ENCODE measurements at regions not wholly inside any gene's neighbourhood (a gene's known extent, or its start where the extent isn't known, plus 50 kb on each side); places are given as distances from the start of the nearest gene placed in this dataset.
"Not testable (repeated sequence)": the region's sequence is repeated elsewhere in the genome, so short reads cannot be mapped to it uniquely, and the experiment has no call there.

- no peak for DNase-seq (ENCODE audit: low read depth, low spot score)
These were observed 809.0 kb downstream of the FAT4 start for GRCh38 chr4:126123611-126124325.

- DNase-seq (ENCODE audit: low read depth, low spot score): no peak
These were observed 810.1 kb downstream of the FAT4 start for GRCh38 chr4:126124818-126125217.

GRCh38 chr4:126130215-126130614 lies 815.5 kb downstream of the FAT4 start:
- no peak for DNase-seq (ENCODE audit: low read depth, low spot score)

DNA sequence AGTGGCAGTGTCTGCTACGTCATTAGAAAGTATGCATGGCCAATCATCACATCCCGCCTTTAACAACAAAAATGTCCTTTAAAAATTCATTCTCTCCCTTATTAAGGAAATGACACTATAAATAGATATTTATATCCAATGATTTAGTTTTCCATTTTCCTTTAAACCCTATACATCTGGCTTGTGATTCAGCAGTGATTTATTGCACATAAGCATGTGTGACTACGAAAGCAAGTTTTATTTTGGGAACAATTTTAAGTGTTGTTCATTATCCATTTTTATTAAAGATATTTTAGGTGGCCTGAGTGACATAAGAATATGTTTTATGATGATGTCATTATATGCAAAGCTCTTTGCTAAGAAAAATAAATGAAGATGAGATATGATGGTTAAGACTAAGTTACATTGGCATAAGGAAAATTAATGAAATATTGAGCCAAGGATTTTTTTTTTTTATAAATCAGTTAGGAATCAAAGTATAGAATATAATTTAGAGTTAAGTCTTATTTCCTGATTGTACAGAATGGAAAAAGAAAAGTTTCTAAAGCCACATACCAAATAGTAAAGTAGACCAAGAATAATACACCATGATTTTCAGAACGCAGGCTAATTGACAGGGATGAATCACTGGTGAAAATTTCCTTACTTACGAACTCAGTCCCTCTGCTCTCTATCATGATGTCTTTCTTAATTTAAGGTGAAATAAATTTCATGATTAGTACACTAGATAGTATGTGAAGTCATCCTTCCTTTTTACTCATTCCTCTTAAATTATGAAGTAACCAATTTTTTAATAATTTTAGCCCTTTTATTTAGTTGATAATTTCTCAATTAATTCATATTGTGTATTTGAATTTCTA lies 822.4 kb downstream of the FAT4 start:
- DNase-seq (ENCODE audit: low read depth, low spot score): no peak

DNA sequence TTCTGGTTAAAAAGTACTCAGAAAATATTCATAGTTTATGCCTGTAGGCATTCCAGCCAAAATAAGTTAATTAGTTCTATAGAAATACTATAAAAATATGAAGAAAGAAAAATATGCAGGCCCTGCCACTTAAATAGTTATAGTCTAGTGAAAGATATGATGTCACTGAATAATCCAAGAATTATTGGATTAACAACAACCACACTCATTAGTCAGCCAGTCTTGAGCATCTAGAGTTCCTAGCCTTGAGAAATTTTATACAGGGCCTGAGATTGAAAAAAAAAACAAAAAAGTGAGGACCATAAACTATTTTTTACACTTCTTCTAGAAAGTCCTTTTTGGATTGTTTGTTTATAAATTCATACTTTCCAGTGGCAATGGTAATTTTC lies 823.0 kb downstream of the FAT4 start:
- DNase-seq (ENCODE audit: low read depth, low spot score): no peak

DNA sequence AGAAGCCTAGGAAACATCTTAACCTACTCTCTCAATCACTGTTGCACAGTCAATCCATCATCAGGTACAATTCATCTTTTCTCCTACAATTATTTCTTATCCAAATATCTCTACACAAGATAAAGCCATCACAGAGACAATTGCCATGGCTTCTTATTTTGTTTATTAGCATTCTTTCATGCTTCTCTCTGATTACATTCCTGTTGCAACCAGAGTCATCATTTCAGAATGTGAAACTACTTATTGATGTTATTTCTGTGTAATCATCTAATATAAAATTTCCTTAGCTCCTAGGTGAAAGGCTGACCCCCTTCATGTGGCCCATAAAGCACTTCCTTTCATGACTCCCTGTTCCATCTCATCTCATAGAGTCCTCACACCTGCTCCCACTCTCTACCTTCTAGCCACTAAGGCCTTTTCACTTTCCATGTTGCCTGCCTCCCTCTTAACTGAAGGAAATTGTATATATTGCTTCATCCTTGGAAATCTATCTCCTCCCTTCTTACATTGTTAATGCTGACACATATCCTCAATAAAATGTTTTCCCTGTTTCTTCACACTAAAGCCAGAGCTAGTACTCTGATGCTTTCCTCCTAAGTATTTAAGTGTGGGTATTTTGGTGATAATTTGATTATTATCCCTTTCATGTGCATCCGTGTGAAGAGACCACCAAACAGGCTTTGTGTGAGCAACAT lies 829.9 kb downstream of the FAT4 start:
- no peak for DNase-seq (ENCODE audit: low read depth, low spot score)

DNA sequence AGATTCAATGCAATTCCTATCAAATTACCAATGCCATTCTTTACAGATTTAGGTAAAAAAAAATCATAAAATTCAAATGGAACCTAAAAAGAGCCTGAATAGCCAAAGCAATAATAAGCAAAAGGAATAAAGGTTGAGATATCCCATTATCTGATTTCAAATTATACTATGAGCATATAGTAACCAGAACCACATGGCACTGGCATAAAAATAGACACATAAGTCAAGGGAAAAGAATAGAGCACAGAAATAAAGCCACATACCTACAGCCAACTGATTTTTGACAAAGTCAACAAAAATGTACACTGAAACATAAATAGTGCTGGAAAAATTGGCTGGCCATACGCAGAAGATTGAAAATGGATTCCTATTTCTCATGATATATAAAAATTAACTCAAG lies 853.7 kb downstream of the FAT4 start:
- DNase-seq (ENCODE audit: low read depth, low spot score): no peak

DNA sequence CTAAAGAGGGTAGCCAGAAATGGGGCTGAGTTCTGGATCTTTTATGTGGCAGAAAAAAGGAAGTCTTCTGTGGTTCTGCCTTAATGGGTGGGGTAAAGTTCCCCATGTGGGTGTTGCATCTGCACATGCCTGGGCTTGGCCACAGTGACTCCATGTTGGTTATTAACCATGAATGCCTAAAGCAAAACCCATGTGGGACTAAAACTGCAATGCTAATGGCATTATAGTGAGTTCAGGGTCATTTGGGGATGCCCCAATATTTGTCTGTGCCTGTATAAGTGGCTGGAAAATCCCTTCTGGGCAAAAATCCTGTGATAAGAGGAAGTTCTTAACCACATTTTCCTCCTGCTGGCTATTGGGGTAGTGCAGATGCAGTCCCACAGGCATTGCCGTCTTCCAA lies 857.4 kb downstream of the FAT4 start:
- DNase-seq (ENCODE audit: low read depth, low spot score): no peak

DNA sequence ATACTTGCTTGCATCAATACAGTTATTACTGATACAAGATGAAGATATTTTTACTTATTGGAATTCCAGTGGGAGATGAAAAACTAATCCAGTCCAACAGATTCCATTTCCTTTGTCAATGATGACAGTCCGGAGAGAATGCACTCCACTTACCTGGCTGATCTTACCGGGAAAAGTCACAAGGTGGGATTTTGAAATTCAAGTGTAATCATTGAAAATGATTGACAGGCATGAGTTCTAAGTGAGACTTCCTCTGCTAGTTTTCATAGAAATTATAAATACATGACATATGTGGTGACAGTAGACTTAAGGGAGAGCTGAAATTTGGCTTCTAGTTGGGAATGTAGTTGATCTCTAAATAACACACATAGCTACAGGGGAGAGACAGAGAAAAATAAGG lies 859.9 kb downstream of the FAT4 start:
- DNase-seq (ENCODE audit: low read depth, low spot score): no peak

DNA sequence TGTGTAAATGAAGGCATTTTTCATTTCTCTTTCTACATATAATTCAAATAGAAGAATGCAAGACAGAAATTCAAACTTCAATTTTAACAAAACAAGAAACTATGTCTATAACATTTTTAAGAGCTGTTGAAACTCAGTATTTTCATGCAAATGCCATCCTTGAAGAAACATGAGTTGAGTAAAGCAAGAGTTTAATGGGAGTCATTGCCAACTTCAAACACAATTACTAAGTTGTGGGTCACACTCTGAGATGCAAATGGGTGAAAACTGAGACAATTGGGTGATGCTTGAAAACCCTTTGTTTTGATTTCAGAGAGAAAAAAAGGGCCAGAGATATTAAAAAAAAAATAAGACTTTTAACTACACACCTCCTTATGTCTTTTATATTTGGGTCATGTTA lies 865.9 kb downstream of the FAT4 start:
- DNase-seq (ENCODE audit: low read depth, low spot score): no peak

GRCh38 chr4:126182336-126182735 lies 867.6 kb downstream of the FAT4 start:
- no peak for DNase-seq (ENCODE audit: low read depth, low spot score)

DNA sequence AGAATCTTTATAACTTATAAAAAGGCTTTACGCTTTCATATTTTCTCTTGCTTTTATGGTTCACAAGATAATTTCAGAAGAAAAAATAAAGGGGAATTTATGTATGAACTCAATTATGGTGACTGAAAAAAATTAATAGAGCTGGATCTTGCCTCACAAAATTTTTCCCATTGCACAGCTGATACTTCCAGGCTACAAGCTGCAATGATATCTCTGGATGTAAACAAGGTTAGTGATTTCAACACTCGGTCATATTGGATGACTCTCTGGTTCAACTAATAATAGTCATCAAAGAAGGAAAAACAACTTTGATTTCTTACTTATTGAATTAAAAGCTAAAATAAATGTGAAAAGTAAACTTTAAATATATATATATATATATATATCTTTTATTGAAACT lies 868.0 kb downstream of the FAT4 start:
- no peak for DNase-seq (ENCODE audit: low read depth, low spot score)

DNA sequence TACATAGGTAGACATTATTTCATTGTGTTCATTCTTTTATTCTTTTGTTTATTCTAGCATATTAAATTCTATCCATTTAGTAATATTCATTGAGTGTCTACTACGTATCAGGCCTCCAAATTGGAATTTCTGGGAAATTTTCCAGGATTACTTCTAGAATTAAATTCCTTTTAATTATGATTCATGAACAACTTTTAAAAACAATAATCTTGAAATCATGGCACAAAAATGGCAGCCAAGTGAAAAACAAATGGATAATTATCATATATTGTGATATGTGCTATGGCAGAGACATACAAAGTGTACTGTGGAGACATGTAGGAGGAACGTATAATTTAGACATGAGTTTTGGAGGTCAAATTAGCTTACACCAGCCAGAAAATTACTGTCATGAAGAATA lies 868.5 kb downstream of the FAT4 start:
- no peak for DNase-seq (ENCODE audit: low read depth, low spot score)

- DNase-seq (ENCODE audit: low read depth, low spot score): no peak
These were observed 876.8 kb downstream of the FAT4 start for GRCh38 chr4:126191536-126191935.

DNA sequence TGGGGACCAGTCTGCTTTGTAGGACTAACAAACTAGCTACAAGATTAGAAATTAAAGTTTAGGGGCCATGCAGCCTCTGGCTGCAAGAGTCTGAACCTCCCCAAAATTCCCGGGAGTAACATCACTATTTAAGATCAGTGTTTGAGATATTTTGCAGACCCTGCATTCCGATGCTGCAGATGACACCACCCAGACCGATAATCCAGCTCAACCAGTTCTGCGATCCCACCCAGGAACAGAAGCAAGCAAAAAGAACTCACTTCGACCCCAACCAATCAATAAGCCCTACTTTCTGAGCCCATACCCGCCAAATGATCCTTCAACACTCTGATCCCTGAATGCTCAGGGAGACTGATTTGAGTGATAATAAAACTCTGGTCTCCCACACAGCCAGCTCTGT lies 877.8 kb downstream of the FAT4 start:
- no peak for DNase-seq (ENCODE audit: low read depth, low spot score)

DNA sequence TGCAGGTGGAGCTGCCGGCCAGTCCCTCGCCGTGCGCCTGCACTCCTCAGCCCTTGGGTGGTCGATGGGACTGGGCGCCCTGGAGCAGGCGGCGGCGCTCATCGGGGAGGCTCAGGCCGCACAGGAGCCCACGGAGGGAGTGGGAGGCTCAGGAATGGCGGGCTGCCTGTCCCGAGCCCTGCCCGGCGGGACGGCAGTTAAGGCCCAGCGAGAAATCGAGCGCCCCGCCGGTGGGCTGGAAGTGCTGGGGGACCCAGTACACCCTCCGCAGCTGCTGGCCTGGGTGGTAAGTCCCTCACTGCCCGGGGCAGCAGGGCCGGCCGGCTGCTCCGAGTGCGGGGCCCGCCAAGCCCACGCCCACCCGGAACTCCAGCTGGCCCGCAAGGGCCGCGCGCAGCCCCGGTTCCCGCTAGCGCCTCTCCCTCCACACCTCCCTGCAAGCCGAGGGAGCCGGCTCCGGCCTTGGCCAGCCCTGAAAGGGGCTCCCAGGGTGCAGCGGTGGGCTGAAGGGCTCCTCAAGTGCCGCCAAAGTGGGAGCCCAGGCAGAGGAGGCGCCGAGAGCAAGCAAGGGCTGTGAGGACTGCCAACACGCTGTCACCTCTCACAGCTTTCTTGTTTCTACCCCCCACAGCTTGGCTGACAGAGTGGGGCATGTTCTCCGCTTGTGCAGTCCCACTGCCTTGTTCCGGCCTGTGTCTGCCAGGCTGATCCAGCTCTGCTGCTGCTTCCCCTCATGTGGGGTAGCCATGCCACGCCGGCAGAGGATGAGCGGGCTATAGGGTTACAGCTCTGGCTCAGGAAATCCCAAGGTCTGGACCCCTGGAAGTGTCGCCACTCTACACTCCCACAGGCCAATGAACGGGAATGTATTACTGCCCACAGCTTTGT lies 886.7 kb downstream of the FAT4 start:
- not testable (repeated sequence) for DNase-seq (ENCODE audit: low read depth, low spot score)

DNA sequence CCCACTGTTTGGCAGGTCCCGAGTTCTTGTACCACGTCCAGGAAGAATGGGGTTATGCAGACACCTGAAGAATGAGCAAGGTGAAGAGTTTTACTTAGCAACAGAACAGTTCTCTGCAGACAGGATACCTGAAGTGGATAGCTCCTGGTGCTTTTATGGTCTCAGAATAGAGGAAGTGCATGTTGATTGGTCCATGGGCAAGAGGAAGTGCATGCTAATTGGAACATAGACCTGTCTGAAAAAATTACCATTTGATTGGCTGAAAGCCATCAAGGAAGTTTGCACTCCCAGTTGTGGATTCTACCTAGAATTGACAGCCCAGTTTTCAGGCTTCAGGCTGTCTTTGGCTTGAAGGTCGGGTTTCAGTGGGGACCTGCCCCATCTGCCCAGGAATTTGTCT lies 887.5 kb downstream of the FAT4 start:
- DNase-seq (ENCODE audit: low read depth, low spot score): no peak

GRCh38 chr4:126207910-126208309 lies 893.2 kb downstream of the FAT4 start:
- DNase-seq (ENCODE audit: low read depth, low spot score): no peak

DNA sequence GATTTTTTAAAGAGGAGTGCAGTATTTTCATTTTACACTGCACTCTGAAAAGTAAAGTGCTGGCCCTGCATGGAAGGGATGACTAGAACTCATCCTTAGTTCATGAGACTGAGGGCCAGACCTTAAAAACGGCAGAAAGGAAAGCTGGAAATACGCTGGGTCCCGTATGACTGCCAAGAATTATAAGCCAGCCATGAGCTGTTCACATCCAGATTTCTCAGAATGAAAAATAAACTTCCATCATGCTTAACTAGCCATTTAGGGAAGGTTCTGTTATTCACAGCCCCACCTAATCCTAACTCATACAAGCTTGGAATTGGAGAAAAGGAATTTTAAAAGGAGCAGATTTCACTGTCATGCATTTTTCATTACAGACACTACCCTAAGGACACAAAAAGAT lies 894.4 kb downstream of the FAT4 start:
- no peak for DNase-seq (ENCODE audit: low read depth, low spot score)

GRCh38 chr4:126213996-126214395 lies 899.2 kb downstream of the FAT4 start:
- DNase-seq (ENCODE audit: low read depth, low spot score): no peak

- DNase-seq (ENCODE audit: low read depth, low spot score): no peak
These were observed 901.0 kb downstream of the FAT4 start for GRCh38 chr4:126215759-126216158.

GRCh38 chr4:126216611-126217010 lies 901.9 kb downstream of the FAT4 start:
- DNase-seq (ENCODE audit: low read depth, low spot score): no peak
